Upper lobe of right lung (tissue), 1 donor: ENCODE measurements at regions not wholly inside any gene's neighbourhood (a gene's known extent, or its start where the extent isn't known, plus 50 kb on each side); places are given as distances from the start of the nearest gene placed in this dataset.

Source experiments
- ATAC-seq: fragments of 200-7000 bp; cut with Tn5 transposase; one replicate; pipeline ENCODE4 v1.9.1; 2020; ENCODE audit warnings: mild to moderate bottlenecking, moderate library complexity
- DNase-seq: peaks from one replicate; pipeline ENCODE4 v3.0.0-alpha.2; 2020
- H3K27ac ChIP-seq: fragments of 200-600 bp; one replicate; pipeline ENCODE4 v1.8.0; 2022
- H3K27me3 ChIP-seq: fragments of 200-600 bp; one replicate; pipeline ENCODE4 v1.8.0; 2022; ENCODE audit warnings: mild to moderate bottlenecking
- H3K36me3 ChIP-seq: fragments of 200-600 bp; one replicate; pipeline ENCODE4 v1.8.0; 2022
- H3K4me1 ChIP-seq: fragments of 200-600 bp; one replicate; pipeline ENCODE4 v1.8.0; 2022
- H3K4me3 ChIP-seq: fragments of 200-600 bp; one replicate; pipeline ENCODE4 v1.8.0; 2022; ENCODE audit warnings: mild to moderate bottlenecking
- H3K9me3 ChIP-seq: fragments of 200-600 bp; one replicate; pipeline ENCODE4 v1.8.0; 2022
- CTCF ChIP-seq: fragments of 200-600 bp; IDR thresholded peaks from one replicate; pipeline ENCODE4 v1.8.0; 2022; ENCODE audit warnings: antibody characterized with exemption
- intact Hi-C: fragments of 100-400 bp; cut with DNase I; formaldehyde crosslinking; loops from one replicate; pipeline ENCODE4 v1.11.0; 2022
- donor health status: DM: no; HTN: yes; CAD: no; lungs with severe emphysema.

- Histone ChIP-seq H3K27ac (no peak overlapping the region), H3K9me3 (no peaks in the 10 kb centered on the region), H3K36me3 (no peaks in the 10 kb centered on the region), H3K4me3 (no peak overlapping the region), H3K4me1 (no peaks in the 10 kb centered on the region), H3K27me3 (no peaks in the 10 kb centered on the region)
- intact Hi-C loops, result no loop called here
- no peak for TF ChIP-seq CTCF
- ATAC-seq (no peak), DNase-seq (no peak)
These were observed 258.7 kb upstream of the LINC00305 start for GRCh38 chr18:64407606-64408005.

GRCh38 chr18:64405161-64405560 is 256.3 kb upstream of the LINC00305 start:
- Histone ChIP-seq H3K4me3 (no peak overlapping the region), H3K9me3 (no peaks in the 10 kb centered on the region), H3K36me3 (no peaks in the 10 kb centered on the region), H3K27ac (no peak overlapping the region), H3K27me3 (no peaks in the 10 kb centered on the region), H3K4me1 (no peaks in the 10 kb centered on the region)
- DNase-seq, result no peak
- intact Hi-C loops, result no loop called here
- no peak for TF ChIP-seq CTCF
- ATAC-seq, result no peak

GRCh38 chr18:64403784-64404503 is 255.1 kb upstream of the LINC00305 start:
- Histone ChIP-seq H3K4me3 (no peak overlapping the region), H3K27ac (no peak overlapping the region), H3K27me3 (no peaks in the 10 kb centered on the region), H3K9me3 (no peaks in the 10 kb centered on the region), H3K36me3 (no peaks in the 10 kb centered on the region), H3K4me1 (no peaks in the 10 kb centered on the region)
- no peak for ATAC-seq
- TF ChIP-seq CTCF, result no peak
- DNase-seq, result no peak
- intact Hi-C loops, result no loop called here

GRCh38 chr18:64402636-64403035 is 253.7 kb upstream of the LINC00305 start:
- Histone ChIP-seq H3K4me1 (no peaks in the 10 kb centered on the region), H3K9me3 (no peaks in the 10 kb centered on the region), H3K36me3 (no peaks in the 10 kb centered on the region), H3K27me3 (no peaks in the 10 kb centered on the region), H3K4me3 (no peak overlapping the region), H3K27ac (no peak overlapping the region)
- TF ChIP-seq CTCF, result no peak
- ATAC-seq (no peak), DNase-seq (no peak)
- intact Hi-C loops, result no loop called here

GRCh38 chr18:64401268-64402060 is 252.6 kb upstream of the LINC00305 start:
- Histone ChIP-seq H3K27ac (no peak overlapping the region), H3K4me3 (no peak overlapping the region), H3K9me3 (no peaks in the 10 kb centered on the region), H3K27me3 (no peaks in the 10 kb centered on the region), H3K4me1 (no peaks in the 10 kb centered on the region), H3K36me3 (no peaks in the 10 kb centered on the region)
- TF ChIP-seq CTCF, result no peak
- intact Hi-C loops, result no loop called here
- no peak for ATAC-seq
- DNase-seq, result no peak
